AG09319 (cell line): ENCODE measurements at regions not wholly inside any gene's neighbourhood (a gene's known extent, or its start where the extent isn't known, plus 50 kb on each side); places are given as distances from the start of the nearest gene placed in this dataset.

Source experiments
- DNase-seq: peaks from one replicate; pipeline ENCODE4 v3.0.0-alpha.2; 2010; ENCODE audit warnings: low read depth; ENCODE audit errors: extremely low read depth
- CTCF ChIP-seq: IDR thresholded peaks from 2 replicates; pipeline ENCODE4 v1.5.1; 2011; ENCODE audit warnings: low read depth, mild to moderate bottlenecking, inconsistent platforms, low read length, moderate library complexity

- no peak for DNase-seq
- TF ChIP-seq CTCF, result no peak
Measured at GRCh38 chr4:73001885-73002284, 67.6 kb downstream of the COX18 start.

GRCh38 chr4:72997409-72997808 is 72.1 kb downstream of the COX18 start:
- no peak for DNase-seq

GRCh38 chr4:72994670-72995069 is 74.8 kb downstream of the COX18 start:
- DNase-seq, result no peak
- TF ChIP-seq CTCF, result no peak

More at GRCh38 chr4:72997409-72997808, 72.1 kb downstream of the COX18 start:
- no peak for TF ChIP-seq CTCF

- TF ChIP-seq CTCF, result no peak
- DNase-seq, result no peak
Measured at GRCh38 chr4:72993876-72994275, 75.6 kb downstream of the COX18 start.

GRCh38 chr4:72991873-72992272 is 77.6 kb downstream of the COX18 start:
- no peak for DNase-seq
- no peak for TF ChIP-seq CTCF

GRCh38 chr4:72987741-72988729 is 81.5 kb downstream of the COX18 start:
- DNase-seq, result no peak
- TF ChIP-seq CTCF, result no peak

- TF ChIP-seq CTCF, result no peak
- no peak for DNase-seq
Measured at GRCh38 chr4:72984351-72984750, 85.2 kb downstream of the COX18 start.
